Spleen (tissue), 11 donors: ENCODE measurements at regions not wholly inside any gene's neighbourhood (a gene's known extent, or its start where the extent isn't known, plus 50 kb on each side); places are given as distances from the start of the nearest gene placed in this dataset.

Experiments used
- DNase-seq: peaks from one replicate; pipeline ENCODE4 v3.0.0-alpha.2; 2020
- H3K27ac ChIP-seq, 8 donors: fragments of 200-600 bp; sonication (generic) in 7 of 8; 1 replicate in 4 of 8; 2 replicates in 4 of 8; pipeline versions ENCODE4 v1.5.0 to v1.8.0; 2016 to 2021; ENCODE audit warnings: inconsistent platforms in 4 of 8, mild to moderate bottlenecking in 4 of 8, moderate library complexity in 1 of 8
- H3K27me3 ChIP-seq, 7 donors: fragments of 200-600 bp; sonication (generic) in 6 of 7; replicated peaks in 1 of 7; 1 replicate in 4 of 7; 2 replicates in 3 of 7; pipeline versions ENCODE4 v1.5.0 to v1.8.0; 2016 to 2021; ENCODE audit warnings: inconsistent platforms in 3 of 7, mild to moderate bottlenecking in 1 of 7
- H3K36me3 ChIP-seq, 6 donors: fragments of 200-600 bp; sonication (generic) in 5 of 6; 1 replicate in 4 of 6; 2 replicates in 2 of 6; pipeline versions ENCODE4 v1.5.0 to v1.8.0; 2016 to 2021; ENCODE audit warnings: inconsistent platforms in 2 of 6
- H3K4me1 ChIP-seq, 6 donors: fragments of 200-600 bp; sonication (generic) in 5 of 6; 1 replicate in 3 of 6; 2 replicates in 3 of 6; pipeline versions ENCODE4 v1.5.0 to v1.8.0; 2016 to 2021; ENCODE audit warnings: inconsistent platforms in 3 of 6
- H3K4me3 ChIP-seq, 8 donors: fragments of 200-600 bp; sonication (generic) in 7 of 8; 1 replicate in 4 of 8; 2 replicates in 4 of 8; pipeline versions ENCODE4 v1.5.0 to v1.8.0; 2016 to 2021; ENCODE audit warnings: inconsistent platforms in 4 of 8, mild to moderate bottlenecking in 4 of 8, moderate library complexity in 2 of 8
- H3K9me3 ChIP-seq, 8 donors: fragments of 200-600 bp; sonication (generic) in 7 of 8; 1 replicate in 4 of 8; 2 replicates in 4 of 8; pipeline versions ENCODE4 v1.5.0 to v1.8.0; 2016 to 2021; ENCODE audit warnings: inconsistent platforms in 4 of 8
- CTCF ChIP-seq, 11 experiments: fragments of 200-600 bp in 7 of 11; fragments of 450-650 bp in 4 of 11; sonication (generic) in 4 of 11; IDR thresholded peaks in 8 of 11; conservative IDR thresholded peaks in 3 of 11; 1 replicate in 7 of 11; 2 replicates in 4 of 11; pipeline versions ENCODE4 v1.4.0 to v1.8.0; 2016 to 2021; ENCODE audit warnings: antibody characterized with exemption in 11 of 11, inconsistent platforms in 4 of 11, mild to moderate bottlenecking in 1 of 11
- POLR2A ChIP-seq, 3 donors: fragments of 450-650 bp; IDR thresholded peaks; one replicate each; pipeline ENCODE4 v1.5.1; 2017; ENCODE audit warnings: antibody characterized with exemption in 3 of 3, mild to moderate bottlenecking in 1 of 3
- POLR2AphosphoS5 ChIP-seq, 3 donors: sonication (generic); formaldehyde crosslinking; IDR thresholded peaks; one replicate each; pipeline ENCODE4 v1.5.1; 2017; ENCODE audit warnings: antibody characterized with exemption in 3 of 3
- WGBS, 5 donors: extraction: QIAGEN DNeasy Blood & Tissue Kit in 3 of 5; methylation state at CpG; one replicate each; pipeline versions ENCODE4 v1.1.5 to v1.1.7; 2013 to 2018; 5-methylcytosine and 5-hydroxymethylcytosine counted together
- intact Hi-C: fragments of 100-400 bp; cut with DNase I; formaldehyde crosslinking; loops from one replicate; pipeline ENCODE4 v1.15.0; 2023; ENCODE audit warnings: low total_unique reads
- donor health status: healthy with polysubstance abuse.
- donor health status: DM: no; HTN: no; CAD: no; lungs with moderate emphysema.
- donor health status: DM: no; HTN: no; CAD: no.
- donor health status: Bipolar disorder and iron deficiency.
- donor health status: healthy.
- donor health status: DM: no; HTN: no; CAD: no.
- donor health status: DM: yes; HTN: yes; CAD: no.

GRCh38 chr2:122210065-122210464, 454.6 kb downstream of the TSN start:
- intact Hi-C loops: no loop called here

GRCh38 chr2:122210898-122211856, 455.7 kb downstream of the TSN start:
- no peak for TF ChIP-seq CTCF (IDR thresholded peaks at IDR 0.05 in 8 of 11, conservative IDR thresholded peaks at IDR 0.05 in 3 of 11)
- TF ChIP-seq POLR2A (IDR thresholded peaks at IDR 0.05): no peak
- no peak for TF ChIP-seq POLR2AphosphoS5 (IDR thresholded peaks at IDR 0.05)
- Histone ChIP-seq H3K9me3 (no peaks in the 10 kb centered on the region), H3K36me3 (no peaks in the 10 kb centered on the region), H3K27me3 (no peaks in the 10 kb centered on the region), H3K27ac (no peak overlapping the region), H3K4me1 (no peaks in the 10 kb centered on the region), H3K4me3 (no peak overlapping the region)
- intact Hi-C loops: no loop called here
- 78 to 89% (median 84%) methylated on average over 8 of the region's 8 CpGs for WGBS, 5 donors
- DNase-seq: no peak

More at GRCh38 chr2:122210065-122210464, 454.6 kb downstream of the TSN start:
- no peak for DNase-seq
- Histone ChIP-seq H3K4me1 (no peaks in the 10 kb centered on the region), H3K9me3 (no peaks in the 10 kb centered on the region), H3K4me3 (no peak overlapping the region), H3K36me3 (no peaks in the 10 kb centered on the region), H3K27ac (no peak overlapping the region), H3K27me3 (no peaks in the 10 kb centered on the region)
- TF ChIP-seq POLR2A (IDR thresholded peaks at IDR 0.05) (no peak), POLR2AphosphoS5 (IDR thresholded peaks at IDR 0.05) (no peak), CTCF (IDR thresholded peaks at IDR 0.05 in 8 of 11, conservative IDR thresholded peaks at IDR 0.05 in 3 of 11) (no peak)
- WGBS, 5 donors: 85 to 97% (median 90%) methylated on average over 4 of the region's 4 CpGs

GRCh38 chr2:122213312-122213711, 457.9 kb downstream of the TSN start:
- Histone ChIP-seq H3K36me3 (no peaks in the 10 kb centered on the region), H3K4me1 (no peaks in the 10 kb centered on the region), H3K27ac (no peak overlapping the region), H3K9me3 (no peaks in the 10 kb centered on the region), H3K4me3 (no peak overlapping the region), H3K27me3 (no peaks in the 10 kb centered on the region)
- intact Hi-C loops: no loop called here
- TF ChIP-seq POLR2AphosphoS5 (IDR thresholded peaks at IDR 0.05) (no peak), POLR2A (IDR thresholded peaks at IDR 0.05) (no peak), CTCF (IDR thresholded peaks at IDR 0.05 in 8 of 11, conservative IDR thresholded peaks at IDR 0.05 in 3 of 11) (no peak)
- DNase-seq: no peak
- 80 to 96% (median 84%) methylated on average over 4 of the region's 4 CpGs for WGBS, 5 donors

GRCh38 chr2:122216071-122216470, 460.6 kb downstream of the TSN start:
- intact Hi-C loops: no loop called here
- DNase-seq: no peak
- no peaks in the 10 kb centered on the region for H3K36me3 ChIP-seq
- no peaks in the 10 kb centered on the region for H3K27me3 ChIP-seq
- H3K4me1 ChIP-seq: no peaks in the 10 kb centered on the region
- H3K9me3 ChIP-seq: no peaks in the 10 kb centered on the region
- H3K27ac ChIP-seq: no peak overlapping the region
- no peak overlapping the region for H3K4me3 ChIP-seq
- TF ChIP-seq CTCF (IDR thresholded peaks at IDR 0.05 in 8 of 11, conservative IDR thresholded peaks at IDR 0.05 in 3 of 11): no peak
- no peak for TF ChIP-seq POLR2A (IDR thresholded peaks at IDR 0.05)
- TF ChIP-seq POLR2AphosphoS5 (IDR thresholded peaks at IDR 0.05): no peak
